Mesenchymal stem cell (in vitro differentiated cells and primary cell): ENCODE measurements at regions not wholly inside any gene's neighbourhood (a gene's known extent, or its start where the extent isn't known, plus 50 kb on each side); places are given as distances from the start of the nearest gene placed in this dataset.

Source experiments
- DNase-seq: peaks from one replicate; pipeline ENCODE4 v3.0.0-alpha.2; 2013
- H2AFZ ChIP-seq: one replicate; pipeline ENCODE4 v1.6.1; 2013; ENCODE audit warnings: low read depth, mild to moderate bottlenecking, control low read depth, inconsistent platforms, low read length, moderate library complexity
- H2AK5ac ChIP-seq: 2 replicates; pipeline ENCODE4 v1.6.1; 2013; ENCODE audit warnings: low read length, moderate library complexity, mild to moderate bottlenecking, inconsistent platforms; ENCODE audit not compliant: severe bottlenecking
- H2BK120ac ChIP-seq: one replicate; pipeline ENCODE4 v1.6.1; 2013; ENCODE audit warnings: low read depth, mild to moderate bottlenecking, inconsistent platforms, low read length, moderate library complexity
- H2BK12ac ChIP-seq, 2 experiments: one replicate each; pipeline ENCODE4 v1.6.1; 2013; ENCODE audit warnings: inconsistent platforms in 2 of 2, low read length in 2 of 2, mild to moderate bottlenecking in 2 of 2, moderate library complexity in 2 of 2, control low read depth in 1 of 2
- H2BK15ac ChIP-seq: one replicate; pipeline ENCODE4 v1.6.1; 2013; ENCODE audit warnings: mild to moderate bottlenecking, low read depth, inconsistent platforms; ENCODE audit not compliant: poor library complexity, severe bottlenecking
- H2BK5ac ChIP-seq: 2 replicates; pipeline ENCODE4 v1.6.1; 2013; ENCODE audit warnings: low read depth, mild to moderate bottlenecking, low read length, control low read depth, inconsistent platforms; ENCODE audit not compliant: poor library complexity, severe bottlenecking
- H3K14ac ChIP-seq, 2 experiments: one replicate each; pipeline ENCODE4 v1.6.1; 2013; ENCODE audit warnings: inconsistent platforms in 2 of 2, low read length in 2 of 2, control low read depth in 1 of 2, mild to moderate bottlenecking in 1 of 2, moderate library complexity in 1 of 2
- H3K18ac ChIP-seq, 2 experiments: one replicate each; pipeline ENCODE4 v1.6.1; 2013; ENCODE audit warnings: inconsistent platforms in 2 of 2, low read length in 2 of 2, control low read depth in 1 of 2, low read depth in 1 of 2, mild to moderate bottlenecking in 1 of 2
- H3K23ac ChIP-seq, 2 experiments: one replicate each; pipeline ENCODE4 v1.6.1; 2013; ENCODE audit warnings: inconsistent platforms in 2 of 2, low read length in 2 of 2, mild to moderate bottlenecking in 2 of 2, moderate library complexity in 2 of 2, control low read depth in 1 of 2
- H3K27ac ChIP-seq: 2 replicates; pipeline ENCODE4 v1.5.1; 2013; ENCODE audit warnings: mild to moderate bottlenecking, moderate library complexity, low read length, control low read depth, inconsistent platforms; ENCODE audit not compliant: poor library complexity, severe bottlenecking
- H3K27me3 ChIP-seq, 2 experiments: 2 replicates each; pipeline versions ENCODE4 v1.6.1 to v1.7.0; 2013; ENCODE audit warnings: low read length in 2 of 2, mild to moderate bottlenecking in 2 of 2, moderate library complexity in 2 of 2, control low read depth in 1 of 2, inconsistent platforms in 1 of 2; ENCODE audit not compliant: control insufficient read depth in 1 of 2, insufficient read depth in 1 of 2
- H3K36me3 ChIP-seq, 2 experiments: 2 replicates each; pipeline versions ENCODE4 v1.6.1 to v1.7.0; 2013; ENCODE audit warnings: low read length in 2 of 2, control low read depth in 1 of 2, inconsistent platforms in 1 of 2, low read depth in 1 of 2, mild to moderate bottlenecking in 1 of 2; ENCODE audit not compliant: insufficient read depth in 2 of 2, control insufficient read depth in 1 of 2
- H3K4ac ChIP-seq, 2 experiments: one replicate each; pipeline ENCODE4 v1.6.1; 2013; ENCODE audit warnings: inconsistent platforms in 2 of 2, low read length in 2 of 2, mild to moderate bottlenecking in 2 of 2, moderate library complexity in 2 of 2, control low read depth in 1 of 2, low read depth in 1 of 2
- H3K4me1 ChIP-seq: 2 replicates; pipeline ENCODE4 v1.6.1; 2013; ENCODE audit warnings: low read depth, low read length, control low read depth; ENCODE audit not compliant: control insufficient read depth, insufficient read depth
- H3K4me2 ChIP-seq: 2 replicates; pipeline ENCODE4 v1.6.1; 2013; ENCODE audit warnings: low read length, mild to moderate bottlenecking, inconsistent platforms; ENCODE audit not compliant: poor library complexity, severe bottlenecking
- H3K4me3 ChIP-seq, 2 experiments: 2 replicates each; pipeline versions ENCODE4 v1.5.1 to v1.7.0; 2013; ENCODE audit warnings: low read length in 2 of 2, mild to moderate bottlenecking in 2 of 2, control low read depth in 1 of 2, low read depth in 1 of 2; ENCODE audit not compliant: insufficient read depth in 1 of 2
- H3K79me1 ChIP-seq: replicated peaks from 2 replicates; pipeline ENCODE4 v1.6.1; 2013; ENCODE audit warnings: mild to moderate bottlenecking, control low read depth, low read length, inconsistent platforms; ENCODE audit not compliant: poor library complexity, severe bottlenecking
- H3K9ac ChIP-seq: 2 replicates; pipeline ENCODE4 v1.7.0; 2013; ENCODE audit warnings: mild to moderate bottlenecking, low read length, moderate library complexity
- H3K9me3 ChIP-seq: 2 replicates; pipeline ENCODE4 v1.7.0; 2013; ENCODE audit warnings: mild to moderate bottlenecking, low read length; ENCODE audit not compliant: control insufficient read depth
- H4K8ac ChIP-seq: one replicate; pipeline ENCODE4 v1.6.1; 2013; ENCODE audit warnings: inconsistent platforms, mild to moderate bottlenecking, low read length, moderate library complexity
- H4K91ac ChIP-seq: one replicate; pipeline ENCODE4 v1.6.1; 2013; ENCODE audit warnings: mild to moderate bottlenecking, low read length, inconsistent platforms
- WGBS: methylation state at CpG from one replicate; pipeline ENCODE4 v1.1.7; 2013; ENCODE audit warnings: mixed read lengths; 5-methylcytosine and 5-hydroxymethylcytosine counted together

DNA sequence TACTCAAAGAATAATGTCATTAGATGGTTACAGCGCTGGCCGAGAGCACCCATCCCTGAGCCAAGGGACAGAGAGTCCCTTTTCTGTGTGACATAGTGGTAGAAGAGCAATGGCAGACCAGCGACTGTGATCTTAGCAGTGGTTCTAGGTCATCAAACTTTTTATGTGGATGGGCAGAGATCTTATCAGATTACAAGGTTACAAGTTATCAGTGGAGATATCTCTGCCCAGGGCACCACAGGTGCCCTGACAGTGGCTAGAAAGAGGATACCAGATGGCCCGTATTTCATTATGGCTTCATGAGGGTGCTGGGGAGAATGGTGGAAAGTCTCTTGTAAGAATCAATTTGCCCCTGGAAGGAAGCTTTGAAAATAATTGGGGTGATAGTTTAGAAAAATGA, 62.7 kb downstream of the CYCS start:
- Histone ChIP-seq H2BK12ac (no peak overlapping the region), H3K14ac (no peak overlapping the region), H3K36me3 (no peaks in the 10 kb centered on the region), H3K4ac (no peak overlapping the region), H3K9ac (no peak overlapping the region), H3K23ac (no peak overlapping the region), H2BK5ac (no peak overlapping the region), H3K27ac (no peak overlapping the region), H3K4me2 (no peak overlapping the region), H3K4me3 (no peak overlapping the region), H2BK120ac (no peak overlapping the region), H3K79me1 (no peaks in the 10 kb centered on the region), H4K91ac (no peak overlapping the region), H2BK15ac (no peak overlapping the region), H3K4me1 (no peaks in the 10 kb centered on the region), H2AFZ (no peak overlapping the region), H4K8ac (no peak overlapping the region), H3K27me3 (no peaks in the 10 kb centered on the region), H3K18ac (no peak overlapping the region), H2AK5ac (no peak overlapping the region), H3K9me3 (no peaks in the 10 kb centered on the region)
- 91% methylated on average over 4 of the region's 4 CpGs for WGBS
- DNase-seq: no peak

DNA sequence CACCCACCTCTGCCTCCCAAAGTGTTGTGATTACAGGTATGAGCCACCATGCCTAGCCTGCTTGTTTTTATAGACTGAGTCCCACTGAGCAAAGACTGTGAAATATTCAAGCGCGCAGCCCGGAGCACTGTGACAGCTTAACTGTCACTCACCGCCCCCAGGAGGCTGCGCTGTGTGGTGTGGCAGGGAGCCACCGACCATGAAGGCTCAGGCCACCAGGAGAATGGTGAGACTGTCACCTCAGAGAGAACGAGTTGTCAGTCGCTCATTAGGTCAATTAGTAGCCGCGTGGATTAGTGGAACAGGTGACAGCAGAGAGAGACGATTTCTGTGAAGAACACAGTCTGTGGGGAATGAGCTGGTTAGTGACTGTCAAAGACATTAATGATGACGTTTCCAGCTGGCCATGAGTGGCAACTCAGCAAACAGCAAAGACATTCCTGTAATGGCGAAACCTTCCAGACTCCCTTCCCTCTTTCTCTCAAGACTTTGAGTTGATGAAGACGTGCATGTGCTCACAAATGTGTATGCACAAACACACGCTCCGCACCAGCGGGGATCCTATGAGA, 64.5 kb downstream of the CYCS start:
- no peaks in the 10 kb centered on the region for H3K9me3 ChIP-seq

DNA sequence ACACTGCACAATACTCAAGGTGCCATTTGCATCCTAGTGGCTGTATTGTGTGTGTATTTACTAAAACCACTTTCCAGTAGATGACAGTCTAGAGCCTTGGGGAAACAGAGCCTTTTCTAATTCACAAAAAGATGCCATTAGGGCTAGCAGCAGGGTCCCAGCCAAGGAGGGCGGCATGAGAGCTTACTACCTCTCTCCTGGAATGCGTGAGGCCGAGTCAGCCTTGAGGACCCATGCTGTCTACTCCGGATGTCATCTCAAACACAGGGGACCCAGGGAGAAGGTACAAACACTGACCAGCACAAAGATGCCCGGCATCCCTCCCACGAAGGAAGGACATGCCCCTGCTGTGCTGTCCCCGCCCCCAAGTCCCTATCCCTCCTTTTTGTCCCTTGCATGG, 65.5 kb downstream of the CYCS start:
- Histone ChIP-seq H3K23ac (no peak overlapping the region), H2BK12ac (no peak overlapping the region), H2AK5ac (no peak overlapping the region), H3K27me3 (no peaks in the 10 kb centered on the region), H3K4ac (no peak overlapping the region), H4K91ac (no peak overlapping the region), H3K79me1 (no peaks in the 10 kb centered on the region), H3K4me3 (no peak overlapping the region), H2BK5ac (no peak overlapping the region), H3K4me2 (no peak overlapping the region), H3K36me3 (no peaks in the 10 kb centered on the region), H3K9me3 (no peaks in the 10 kb centered on the region), H3K9ac (no peak overlapping the region), H3K18ac (no peak overlapping the region), H3K27ac (no peak overlapping the region), H2BK120ac (no peak overlapping the region), H3K4me1 (no peaks in the 10 kb centered on the region), H2BK15ac (no peak overlapping the region), H4K8ac (no peak overlapping the region), H3K14ac (no peak overlapping the region), H2AFZ (no peak overlapping the region)
- WGBS: 87% methylated on average over 7 of the region's 7 CpGs
- no peak for DNase-seq

More for the DNA sequence above, 64.5 kb downstream of the CYCS start:
- no peak overlapping the region for H3K18ac ChIP-seq
- H2BK15ac ChIP-seq: no peak overlapping the region
- 93% methylated on average over 17 of the region's 17 CpGs for WGBS
- no peak overlapping the region for H2BK120ac ChIP-seq
- H3K27me3 ChIP-seq: no peaks in the 10 kb centered on the region
- no peak overlapping the region for H3K4ac ChIP-seq
- no peak overlapping the region for H2AFZ ChIP-seq
- no peak overlapping the region for H2BK12ac ChIP-seq
- DNase-seq: no peak
- H4K91ac ChIP-seq: no peak overlapping the region
- H3K23ac ChIP-seq: no peak overlapping the region
- H2BK5ac ChIP-seq: no peak overlapping the region
- H4K8ac ChIP-seq: no peak overlapping the region
- no peaks in the 10 kb centered on the region for H3K4me1 ChIP-seq
- no peak overlapping the region for H3K4me2 ChIP-seq
- H3K27ac ChIP-seq: no peak overlapping the region
- H3K9ac ChIP-seq: no peak overlapping the region
- no peaks in the 10 kb centered on the region for H3K36me3 ChIP-seq
- H3K79me1 ChIP-seq: no peaks in the 10 kb centered on the region
- no peak overlapping the region for H2AK5ac ChIP-seq
- no peak overlapping the region for H3K4me3 ChIP-seq
- H3K14ac ChIP-seq: no peak overlapping the region

DNA sequence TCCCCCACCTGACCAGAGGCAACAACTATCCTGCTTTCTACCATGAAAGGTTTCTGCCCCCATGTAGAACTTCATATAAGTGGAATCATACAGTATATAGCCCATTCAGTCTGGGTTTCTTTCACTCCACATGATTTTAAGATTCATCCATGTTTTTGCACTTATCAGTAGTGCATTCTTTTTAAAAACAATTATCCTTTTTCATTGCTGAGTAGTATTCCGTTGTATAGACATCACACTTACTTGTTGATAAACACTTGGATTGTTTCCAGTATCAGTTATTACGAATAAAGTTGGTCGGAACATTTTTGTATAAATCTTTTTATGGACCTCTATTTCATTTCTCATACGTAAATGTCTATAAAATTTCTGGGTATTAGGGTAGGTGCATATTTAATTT, 68.7 kb downstream of the CYCS start:
- no peak overlapping the region for H3K14ac ChIP-seq
- H3K4me1 ChIP-seq: no peaks in the 10 kb centered on the region
- H2AFZ ChIP-seq: no peak overlapping the region
- H3K23ac ChIP-seq: no peak overlapping the region
- H3K27ac ChIP-seq: no peak overlapping the region
- H3K4me3 ChIP-seq: no peak overlapping the region
- H3K9ac ChIP-seq: no peak overlapping the region
- no peaks in the 10 kb centered on the region for H3K79me1 ChIP-seq
- H3K18ac ChIP-seq: no peak overlapping the region
- H2BK15ac ChIP-seq: no peak overlapping the region
- no peak overlapping the region for H4K91ac ChIP-seq
- no peaks in the 10 kb centered on the region for H3K36me3 ChIP-seq
- no peaks in the 10 kb centered on the region for H3K9me3 ChIP-seq
- no CpG with 5 or more reads among the region's 4 CpGs for WGBS
- peaks cover 0 to 3% of the 10 kb centered on the region in 2 experiments for H3K27me3 ChIP-seq
- no peak overlapping the region for H2BK120ac ChIP-seq
- no peak for DNase-seq
- no peak overlapping the region for H2AK5ac ChIP-seq
- H2BK12ac ChIP-seq: no peak overlapping the region
- H2BK5ac ChIP-seq: no peak overlapping the region
- H3K4ac ChIP-seq: no peak overlapping the region
- H4K8ac ChIP-seq: no peak overlapping the region
- no peak overlapping the region for H3K4me2 ChIP-seq
